Kidney (tissue), 13 donors: ENCODE measurements at regions not wholly inside any gene's neighbourhood (a gene's known extent, or its start where the extent isn't known, plus 50 kb on each side); places are given as distances from the start of the nearest gene placed in this dataset.
"Not testable (repeated sequence)": the region's sequence is repeated elsewhere in the genome, so short reads cannot be mapped to it uniquely, and the experiment has no call there.

Source experiments
- DNase-seq, 5 donors: peaks; one replicate each; pipeline ENCODE4 v3.0.0-alpha.2; 2013 to 2020
- FAIRE-seq: peaks from 2 replicates; lab custom pipeline; 2012; peaks lifted over from hg19 to GRCh38; lab: Jason Lieb, UNC
- H3K27ac ChIP-seq, 2 donors: one replicate each; pipeline ENCODE4 v1.7.0; 2013; ENCODE audit warnings: low read depth in 2 of 2, low read length in 2 of 2, inconsistent platforms in 1 of 2
- H3K27me3 ChIP-seq: one replicate; pipeline ENCODE4 v1.7.1; 2013; ENCODE audit warnings: low read length, inconsistent platforms; ENCODE audit not compliant: control insufficient read depth, insufficient read depth
- H3K36me3 ChIP-seq, 3 donors: one replicate each; pipeline versions ENCODE4 v1.7.0 to v1.7.1; 2013; ENCODE audit warnings: low read length in 3 of 3, control low read depth in 1 of 3, inconsistent platforms in 1 of 3; ENCODE audit not compliant: insufficient read depth in 3 of 3, control insufficient read depth in 2 of 3
- H3K4me1 ChIP-seq, 3 donors: one replicate each; pipeline versions ENCODE4 v1.7.0 to v1.7.1; 2013; ENCODE audit warnings: low read length in 3 of 3, inconsistent platforms in 1 of 3, low read depth in 1 of 3; ENCODE audit not compliant: control insufficient read depth in 2 of 3, insufficient read depth in 2 of 3
- H3K4me3 ChIP-seq, 3 donors: one replicate each; pipeline versions ENCODE4 v1.7.0 to v1.8.1; 2013; ENCODE audit warnings: low read length in 3 of 3, control low read depth in 1 of 3, inconsistent platforms in 1 of 3
- H3K9ac ChIP-seq, 3 donors: one replicate each; pipeline versions ENCODE4 v1.7.0 to v1.7.1; 2013; ENCODE audit warnings: low read length in 3 of 3, control low read depth in 1 of 3, inconsistent platforms in 1 of 3
- H3K9me3 ChIP-seq, 3 donors: one replicate each; pipeline versions ENCODE4 v1.7.0 to v1.7.1; 2013; ENCODE audit warnings: low read length in 3 of 3, control low read depth in 1 of 3, inconsistent platforms in 1 of 3; ENCODE audit not compliant: control insufficient read depth in 2 of 3, insufficient read depth in 1 of 3
- CTCF ChIP-seq: IDR thresholded peaks from 3 replicates; pipeline ENCODE4 v1.5.1; 2012; ENCODE audit warnings: mild to moderate bottlenecking, moderate library complexity, borderline replicate concordance; ENCODE audit not compliant: insufficient read depth; ENCODE audit errors: extremely low read depth
- intact Hi-C: fragments of 100-400 bp; cut with DNase I; formaldehyde crosslinking; loops from one replicate; pipeline ENCODE4 v1.11.1; 2022
- donor health status: control.
- donor health status: control.
- donor health status: control.
- donor health status: control.
- donor health status: control.
- donor health status: DM: yes; HTN: yes; CAD: no.
- donor health status: Normal renal cell carcinoma (clear cell type).

GRCh38 chrX:138890491-138890890, 179.0 kb upstream of the FGF13 start:
- TF ChIP-seq CTCF = no peak
- H3K27me3 ChIP-seq = no peaks in the 10 kb centered on the region
- no peaks in the 10 kb centered on the region for H3K4me1 ChIP-seq
- intact Hi-C loops = no loop called here
- H3K27ac ChIP-seq = no peak overlapping the region
- no peak for DNase-seq
- FAIRE-seq = no peak
- no peak overlapping the region for H3K4me3 ChIP-seq
- no peaks in the 10 kb centered on the region for H3K36me3 ChIP-seq
- H3K9me3 ChIP-seq = no peaks in the 10 kb centered on the region
- no peak overlapping the region for H3K9ac ChIP-seq

- no peak for FAIRE-seq
- Histone ChIP-seq H3K9ac (no peak overlapping the region), H3K4me1 (no peaks in the 10 kb centered on the region), H3K9me3 (no peaks in the 10 kb centered on the region), H3K27ac (no peak overlapping the region), H3K36me3 (no peaks in the 10 kb centered on the region), H3K27me3 (no peaks in the 10 kb centered on the region), H3K4me3 (no peak overlapping the region)
- no peak for DNase-seq
- intact Hi-C loops = no loop called here
- TF ChIP-seq CTCF = no peak
Observed at GRCh38 chrX:138889149-138889548, 177.6 kb upstream of the FGF13 start.

GRCh38 chrX:138886769-138887168, 175.3 kb upstream of the FGF13 start:
- H3K4me3 ChIP-seq = no peak overlapping the region
- FAIRE-seq = peak; percentile 74
- no peaks in the 10 kb centered on the region for H3K36me3 ChIP-seq
- intact Hi-C loops = no loop called here
- DNase-seq = no peak
- H3K9ac ChIP-seq = no peak overlapping the region
- H3K27me3 ChIP-seq = no peaks in the 10 kb centered on the region
- no peak overlapping the region for H3K27ac ChIP-seq
- no peaks in the 10 kb centered on the region for H3K9me3 ChIP-seq
- TF ChIP-seq CTCF = no peak
- no peaks in the 10 kb centered on the region for H3K4me1 ChIP-seq

- FAIRE-seq = no peak
- intact Hi-C loops = no loop called here
Observed at GRCh38 chrX:138885886-138886285, 174.4 kb upstream of the FGF13 start.

GRCh38 chrX:138880293-138880692, 168.8 kb upstream of the FGF13 start:
- FAIRE-seq, H3K9ac ChIP-seq, H3K4me3 ChIP-seq, intact Hi-C loops, DNase-seq, H3K27me3 ChIP-seq, H3K36me3 ChIP-seq, H3K27ac ChIP-seq, H3K9me3 ChIP-seq, H3K4me1 ChIP-seq: not testable (repeated sequence)

More at GRCh38 chrX:138885886-138886285, 174.4 kb upstream of the FGF13 start:
- no peaks in the 10 kb centered on the region for H3K4me1 ChIP-seq
- H3K36me3 ChIP-seq = no peaks in the 10 kb centered on the region
- TF ChIP-seq CTCF = no peak
- H3K27ac ChIP-seq = no peak overlapping the region
- no peaks in the 10 kb centered on the region for H3K9me3 ChIP-seq
- H3K27me3 ChIP-seq = no peaks in the 10 kb centered on the region
- no peak overlapping the region for H3K9ac ChIP-seq
- no peak for DNase-seq
- H3K4me3 ChIP-seq = no peak overlapping the region
